ENCODE measurements at regions not wholly inside any gene's neighbourhood (a gene's known extent, or its start where the extent isn't known, plus 50 kb on each side); places are given as distances from the start of the nearest gene placed in this dataset.

- no peaks in the 10 kb centered on the region for H3K36me3 ChIP-seq
- TF ChIP-seq POLR2A (IDR thresholded peaks at IDR 0.05) (no peak), CTCF (IDR thresholded peaks at IDR 0.05) (peak in 3 of 5 experiments; percentile 32 to 40 (median 38))
- peak in 1 of 2 donors; percentile 31 for DNase-seq (ENCODE audit: low spot score in 2 of 2)
- H3K27me3 ChIP-seq = no peaks in the 10 kb centered on the region
- H3K9me3 ChIP-seq = no peaks in the 10 kb centered on the region
- peaks cover 0 to 6% (median 0%) of the 10 kb centered on the region in 4 donors for H3K4me1 ChIP-seq
- H3K27ac ChIP-seq = no peak overlapping the region
- H3K4me3 ChIP-seq = no peak overlapping the region
- WGBS, 2 donors = 39 to 47% methylated on average over 5 of the region's 5 CpGs
Observed at GRCh38 chr9:79477955-79478771, 93.6 kb upstream of the TLE4 start.

- WGBS, 2 donors = 93 to 95% methylated on average over 4 of the region's 4 CpGs
- Histone ChIP-seq H3K27ac (no peak overlapping the region), H3K27me3 (no peaks in the 10 kb centered on the region), H3K4me1 (peaks cover 0 to 6% (median 0%) of the 10 kb centered on the region in 4 donors), H3K4me3 (no peak overlapping the region), H3K9me3 (no peaks in the 10 kb centered on the region), H3K36me3 (no peaks in the 10 kb centered on the region)
- TF ChIP-seq POLR2A (IDR thresholded peaks at IDR 0.05) (no peak), EP300 (IDR thresholded peaks at IDR 0.05) (no peak), CTCF (IDR thresholded peaks at IDR 0.05) (no peak)
- no peak for DNase-seq (ENCODE audit: low spot score in 2 of 2)
Observed at GRCh38 chr9:79480639-79481038, 91.1 kb upstream of the TLE4 start.

- no peak for TF ChIP-seq CTCF (IDR thresholded peaks at IDR 0.05)
- no peaks in the 10 kb centered on the region for H3K36me3 ChIP-seq
Observed at GRCh38 chr9:79481846-79482477, 89.8 kb upstream of the TLE4 start.

DNA sequence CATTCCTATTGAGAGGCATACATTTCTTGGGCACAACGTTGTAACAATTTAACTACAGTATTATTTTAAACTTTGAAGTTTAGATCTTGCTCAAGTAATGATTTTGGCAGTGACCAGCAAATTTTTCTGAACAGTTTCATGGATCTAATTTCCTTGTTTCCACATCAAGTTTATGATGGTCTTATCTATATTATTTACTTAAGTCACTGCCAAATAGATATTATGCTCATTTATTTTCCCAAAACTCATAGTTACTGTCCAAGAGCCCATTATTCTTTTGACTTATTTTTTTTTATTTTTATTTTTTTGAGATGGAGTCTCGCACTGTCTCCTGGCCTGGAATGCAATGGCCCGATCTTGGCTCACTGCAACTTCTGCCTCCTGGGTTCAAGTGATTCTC lies 86.5 kb upstream of the TLE4 start:
- Histone ChIP-seq H3K27ac (no peak overlapping the region), H3K9me3 (no peaks in the 10 kb centered on the region), H3K4me1 (peaks cover 0 to 19% (median 7%) of the 10 kb centered on the region in 4 donors), H3K27me3 (no peaks in the 10 kb centered on the region), H3K4me3 (no peak overlapping the region), H3K36me3 (no peaks in the 10 kb centered on the region)
- no peak for DNase-seq (ENCODE audit: low spot score in 2 of 2)
- TF ChIP-seq CTCF (IDR thresholded peaks at IDR 0.05) (no peak), POLR2A (IDR thresholded peaks at IDR 0.05) (no peak), EP300 (IDR thresholded peaks at IDR 0.05) (no peak)
- 72 to 85% methylated on average over 3 of the region's 3 CpGs for whole genome bisulfite sequencing, 2 donors

More at GRCh38 chr9:79481846-79482477, 89.8 kb upstream of the TLE4 start:
- Histone ChIP-seq H3K4me1 (peaks cover 0 to 6% (median 0%) of the 10 kb centered on the region in 4 donors), H3K4me3 (no peak overlapping the region), H3K27ac (no peak overlapping the region), H3K9me3 (no peaks in the 10 kb centered on the region), H3K27me3 (no peaks in the 10 kb centered on the region)
- WGBS, 2 donors = 63 to 70% methylated on average over 5 of the region's 5 CpGs
- DNase-seq (ENCODE audit: low spot score in 2 of 2) = no peak
